ENCODE measurements at regions not wholly inside any gene's neighbourhood (a gene's known extent, or its start where the extent isn't known, plus 50 kb on each side); places are given as distances from the start of the nearest gene placed in this dataset.

DNA sequence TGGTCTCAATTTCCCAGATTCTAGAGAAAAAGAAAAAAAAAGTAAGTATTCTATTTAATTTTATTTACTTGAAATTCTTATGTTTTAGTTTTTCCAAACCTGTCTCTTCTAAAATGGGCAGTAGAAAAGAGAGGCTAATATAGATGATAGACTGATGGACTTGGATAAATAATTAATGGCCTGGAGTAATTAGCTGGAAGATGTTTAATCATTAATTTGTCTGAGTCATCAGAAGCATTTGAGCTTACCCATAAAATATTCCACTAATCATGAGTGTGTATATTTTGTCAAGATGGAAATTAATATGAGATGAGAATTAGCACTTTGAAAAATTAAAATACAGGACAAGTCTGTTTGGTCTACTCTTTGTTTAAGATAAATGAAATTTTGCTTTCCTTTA, 212.1 kb upstream of the MIR17HG start:
- TF ChIP-seq KDM1A (IDR thresholded peaks at IDR 0.05; ENCODE audit: low read depth): no peak
- TF ChIP-seq FOSB (CRISPR knock-in tag; IDR thresholded peaks at IDR 0.05): no peak
- TF ChIP-seq, protein P1, sequence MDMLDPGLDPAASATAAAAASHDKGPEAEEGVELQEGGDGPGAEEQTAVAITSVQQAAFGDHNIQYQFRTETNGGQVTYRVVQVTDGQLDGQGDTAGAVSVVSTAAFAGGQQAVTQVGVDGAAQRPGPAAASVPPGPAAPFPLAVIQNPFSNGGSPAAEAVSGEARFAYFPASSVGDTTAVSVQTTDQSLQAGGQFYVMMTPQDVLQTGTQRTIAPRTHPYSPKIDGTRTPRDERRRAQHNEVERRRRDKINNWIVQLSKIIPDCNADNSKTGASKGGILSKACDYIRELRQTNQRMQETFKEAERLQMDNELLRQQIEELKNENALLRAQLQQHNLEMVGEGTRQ (IDR thresholded peaks at IDR 0.05): no peak
- TF ChIP-seq TP53 (CRISPR knock-in tag; IDR thresholded peaks at IDR 0.05): no peak
- no peak for TF ChIP-seq POLR2A (IDR thresholded peaks at IDR 0.05; ENCODE audit: low read length)
- TF ChIP-seq, protein P2, sequence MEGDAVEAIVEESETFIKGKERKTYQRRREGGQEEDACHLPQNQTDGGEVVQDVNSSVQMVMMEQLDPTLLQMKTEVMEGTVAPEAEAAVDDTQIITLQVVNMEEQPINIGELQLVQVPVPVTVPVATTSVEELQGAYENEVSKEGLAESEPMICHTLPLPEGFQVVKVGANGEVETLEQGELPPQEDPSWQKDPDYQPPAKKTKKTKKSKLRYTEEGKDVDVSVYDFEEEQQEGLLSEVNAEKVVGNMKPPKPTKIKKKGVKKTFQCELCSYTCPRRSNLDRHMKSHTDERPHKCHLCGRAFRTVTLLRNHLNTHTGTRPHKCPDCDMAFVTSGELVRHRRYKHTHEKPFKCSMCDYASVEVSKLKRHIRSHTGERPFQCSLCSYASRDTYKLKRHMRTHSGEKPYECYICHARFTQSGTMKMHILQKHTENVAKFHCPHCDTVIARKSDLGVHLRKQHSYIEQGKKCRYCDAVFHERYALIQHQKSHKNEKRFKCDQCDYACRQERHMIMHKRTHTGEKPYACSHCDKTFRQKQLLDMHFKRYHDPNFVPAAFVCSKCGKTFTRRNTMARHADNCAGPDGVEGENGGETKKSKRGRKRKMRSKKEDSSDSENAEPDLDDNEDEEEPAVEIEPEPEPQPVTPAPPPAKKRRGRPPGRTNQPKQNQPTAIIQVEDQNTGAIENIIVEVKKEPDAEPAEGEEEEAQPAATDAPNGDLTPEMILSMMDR (IDR thresholded peaks at IDR 0.05): no peak
- no peak for TF ChIP-seq CHD4 (IDR thresholded peaks at IDR 0.05; ENCODE audit: borderline replicate concordance)
- TF ChIP-seq PHF8 (IDR thresholded peaks at IDR 0.05; ENCODE audit: borderline replicate concordance, low read depth): no peak
